ENCODE measurements at regions not wholly inside any gene's neighbourhood (a gene's known extent, or its start where the extent isn't known, plus 50 kb on each side); places are given as distances from the start of the nearest gene placed in this dataset.

DNA sequence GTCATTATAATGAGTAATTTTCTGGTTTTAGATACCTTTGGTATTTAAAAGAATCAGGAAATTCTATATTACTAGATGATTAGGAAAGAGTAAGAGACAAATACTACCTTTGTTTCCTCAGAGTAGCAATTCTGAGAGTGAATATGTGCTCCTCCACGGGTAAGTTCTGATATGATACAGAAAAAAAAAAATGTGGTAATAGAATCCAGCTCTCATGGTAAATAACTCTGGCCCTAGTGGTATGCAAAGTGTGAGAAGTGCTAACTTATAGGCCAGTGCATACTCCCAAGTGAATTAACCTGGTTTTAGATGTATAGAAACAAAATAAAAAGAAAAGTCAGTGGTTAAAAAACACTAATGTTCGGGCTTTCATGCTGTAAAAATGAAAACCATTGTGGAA lies 512.6 kb upstream of the SEMA3D start:
- FAIRE-seq, result no peak
- ChIA-PET POLR2A (no interaction called here), CTCF (interaction anchor here (0.6 kb wide), 1 partner anchor 1769 kb away, joined by 3 read pairs; no protein-coding TSS in a partner anchor)
- Histone ChIP-seq H3K4me3 (no peak overlapping the region), H3K4me2 (no peak overlapping the region), H3K9me3 (no peaks in the 10 kb centered on the region), H3K4me1 (peaks cover 26% of the 10 kb centered on the region), H3K27ac (no peak overlapping the region)
- 83% methylated on average over 2 of the region's 2 CpGs for WGBS (ENCODE audit: missing lambda C conversion rate)
- TF ChIP-seq EHF (CRISPR knock-in tag; IDR thresholded peaks at IDR 0.05), result no peak
- TF ChIP-seq GATA3 (IDR thresholded peaks at IDR 0.05; ENCODE audit: borderline replicate concordance), result no peak
- no peak for TF ChIP-seq TFCP2L1 (CRISPR knock-in tag; IDR thresholded peaks at IDR 0.05)
- no peak for TF ChIP-seq RAD21 (conservative IDR thresholded peaks at IDR 0.05 in 1 of 2, IDR thresholded peaks at IDR 0.05 in 1 of 2)
- no peak for TF ChIP-seq HEYL (CRISPR knock-in tag; IDR thresholded peaks at IDR 0.05)
- TF ChIP-seq, protein P1, sequence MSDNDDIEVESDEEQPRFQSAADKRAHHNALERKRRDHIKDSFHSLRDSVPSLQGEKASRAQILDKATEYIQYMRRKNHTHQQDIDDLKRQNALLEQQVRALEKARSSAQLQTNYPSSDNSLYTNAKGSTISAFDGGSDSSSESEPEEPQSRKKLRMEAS (IDR thresholded peaks at IDR 0.05), result no peak
- no peak for TF ChIP-seq JUN (IDR thresholded peaks at IDR 0.05)
- no peak for TF ChIP-seq EP300 (IDR thresholded peaks at IDR 0.05)
- no peak for TF ChIP-seq CHD4 (IDR thresholded peaks at IDR 0.05; ENCODE audit: borderline replicate concordance)
- TF ChIP-seq RCOR1 (IDR thresholded peaks at IDR 0.05; ENCODE audit: low read depth, low read length), result no peak
- no peak for TF ChIP-seq KDM5A (IDR thresholded peaks at IDR 0.05)
- no peak for ATAC-seq
- DNase-seq (ENCODE audit: low read depth in 1 of 2, low spot score in 1 of 2), result no peak

DNA sequence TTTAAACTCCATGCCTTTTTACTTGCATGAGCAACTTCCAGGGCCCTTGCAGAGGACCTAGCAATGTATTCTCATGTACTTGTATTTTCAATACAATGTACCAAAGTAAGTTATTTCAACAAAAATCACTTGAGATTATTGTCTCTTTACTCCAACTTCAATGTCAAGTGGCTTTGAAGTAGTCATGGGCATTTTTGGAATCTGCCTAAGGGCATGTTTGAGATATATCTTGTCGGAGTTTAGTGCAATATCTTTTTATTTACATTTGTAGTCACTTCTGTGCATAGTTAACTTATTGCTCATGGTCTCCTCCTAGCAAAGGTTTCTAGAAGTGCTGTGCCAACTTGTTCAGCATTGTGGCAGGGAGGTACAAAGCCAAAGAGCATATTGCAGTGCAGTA lies 508.7 kb upstream of the SEMA3D start:
- ATAC-seq, result peak; percentile 99
- FAIRE-seq, result peak; percentile 83
- TF ChIP-seq FOSB (CRISPR knock-in tag; IDR thresholded peaks at IDR 0.05), result no peak
- peak; percentile 90 for TF ChIP-seq JUNB (IDR thresholded peaks at IDR 0.05)
- TF ChIP-seq CEBPB (IDR thresholded peaks at IDR 0.05), result peak; percentile 60 to 80
- TF ChIP-seq EP300 (IDR thresholded peaks at IDR 0.05), result peak; percentile 69 to 73; a peak in 3 of 5 replicates
- TF ChIP-seq RAD21 (conservative IDR thresholded peaks at IDR 0.05 in 1 of 2, IDR thresholded peaks at IDR 0.05 in 1 of 2), result peak; percentile 28 to 58
- no peak for TF ChIP-seq ZSCAN20 (CRISPR knock-in tag; IDR thresholded peaks at IDR 0.05)
- no peak for TF ChIP-seq ZFP36 (IDR thresholded peaks at IDR 0.05; ENCODE audit: borderline replicate concordance, partially characterized antibody)
- TF ChIP-seq, protein P2, sequence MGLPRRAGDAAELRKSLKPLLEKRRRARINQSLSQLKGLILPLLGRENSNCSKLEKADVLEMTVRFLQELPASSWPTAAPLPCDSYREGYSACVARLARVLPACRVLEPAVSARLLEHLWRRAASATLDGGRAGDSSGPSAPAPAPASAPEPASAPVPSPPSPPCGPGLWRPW (IDR thresholded peaks at IDR 0.05), result no peak
- peak; percentile 39; the same call in 1 of the 3 replicates for TF ChIP-seq SMC3 (IDR thresholded peaks at IDR 0.05)
- TF ChIP-seq HOXB5 (CRISPR knock-in tag; IDR thresholded peaks at IDR 0.05), result no peak
- TF ChIP-seq FOSL2 (IDR thresholded peaks at IDR 0.05), result peak; percentile 80
- peak; percentile 82 for TF ChIP-seq FOSL2 (CRISPR knock-in tag; IDR thresholded peaks at IDR 0.05)
- TF ChIP-seq FOXS1 (CRISPR knock-in tag; IDR thresholded peaks at IDR 0.05), result no peak
- TF ChIP-seq CHD2 (IDR thresholded peaks at IDR 0.05; ENCODE audit: low read length, partially characterized antibody), result no peak
- TF ChIP-seq, protein P3, sequence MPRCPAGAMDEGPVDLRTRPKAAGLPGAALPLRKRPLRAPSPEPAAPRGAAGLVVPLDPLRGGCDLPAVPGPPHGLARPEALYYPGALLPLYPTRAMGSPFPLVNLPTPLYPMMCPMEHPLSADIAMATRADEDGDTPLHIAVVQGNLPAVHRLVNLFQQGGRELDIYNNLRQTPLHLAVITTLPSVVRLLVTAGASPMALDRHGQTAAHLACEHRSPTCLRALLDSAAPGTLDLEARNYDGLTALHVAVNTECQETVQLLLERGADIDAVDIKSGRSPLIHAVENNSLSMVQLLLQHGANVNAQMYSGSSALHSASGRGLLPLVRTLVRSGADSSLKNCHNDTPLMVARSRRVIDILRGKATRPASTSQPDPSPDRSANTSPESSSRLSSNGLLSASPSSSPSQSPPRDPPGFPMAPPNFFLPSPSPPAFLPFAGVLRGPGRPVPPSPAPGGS (IDR thresholded peaks at IDR 0.05), result peak; percentile 61; the same call in 1 of the 3 replicates
- TF ChIP-seq, protein P1 (IDR thresholded peaks at IDR 0.05), result peak; percentile 52
- peak; percentile 69 to 89 for TF ChIP-seq JUN (IDR thresholded peaks at IDR 0.05)
- peak; percentile 89 for TF ChIP-seq GATA3 (IDR thresholded peaks at IDR 0.05; ENCODE audit: borderline replicate concordance)
- H3K27ac ChIP-seq, result peak overlapping the region; percentile 64 to 73; a peak in 5 of 6 replicates
- H3K4me2 ChIP-seq, result peak overlapping the region; percentile 62
- POLR2A ChIA-PET, result interaction anchor here (2.0 kb wide), 1 partner anchor 25 kb away, joined by 7 read pairs; no protein-coding TSS in a partner anchor
- no peaks in the 10 kb centered on the region for H3K9me3 ChIP-seq
- WGBS (ENCODE audit: missing lambda C conversion rate), result 0% methylated on average over 1 of the region's 1 CpG
- no peak overlapping the region for H3K4me3 ChIP-seq
- peak; percentile 25 to 79 for DNase-seq (ENCODE audit: low read depth in 1 of 2, low spot score in 1 of 2)
- CTCF ChIA-PET, result interaction anchor here (1.0 kb wide), 1 partner anchor 54 kb away, joined by 3 read pairs; no protein-coding TSS in a partner anchor
- peaks cover 32% of the 10 kb centered on the region for H3K4me1 ChIP-seq

DNA sequence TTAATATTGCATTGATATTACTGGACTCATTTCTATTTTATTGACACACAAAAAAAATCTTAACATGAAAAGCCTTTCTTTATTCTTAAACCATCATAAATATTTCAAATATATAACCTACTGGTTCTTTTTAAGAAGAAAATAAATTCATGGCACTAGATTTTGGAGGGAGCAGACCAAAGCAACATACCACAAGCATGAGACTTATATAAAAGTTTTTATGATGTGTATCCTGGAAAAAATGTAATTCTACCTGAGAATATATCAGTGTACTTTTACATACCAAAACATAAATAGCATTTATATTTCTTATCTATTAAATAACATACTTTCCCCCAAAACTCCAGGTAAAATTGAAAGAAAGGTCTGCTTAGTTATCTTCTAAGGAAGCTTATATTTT lies 508.2 kb upstream of the SEMA3D start:
- peaks cover 32% of the 10 kb centered on the region for H3K4me1 ChIP-seq
- CTCF ChIA-PET, result no interaction called here
- POLR2A ChIA-PET, result interaction anchor here (2.0 kb wide), 1 partner anchor 25 kb away, joined by 7 read pairs; no protein-coding TSS in a partner anchor
- H3K9me3 ChIP-seq, result no peaks in the 10 kb centered on the region
- FAIRE-seq, result no peak
- no peak for ATAC-seq
- H3K4me3 ChIP-seq, result no peak overlapping the region
- TF ChIP-seq RCOR1 (IDR thresholded peaks at IDR 0.05; ENCODE audit: low read depth, low read length), result no peak
- TF ChIP-seq FOSB (CRISPR knock-in tag; IDR thresholded peaks at IDR 0.05), result no peak
- no peak for TF ChIP-seq PHF8 (IDR thresholded peaks at IDR 0.05; ENCODE audit: borderline replicate concordance, low read depth)
- TF ChIP-seq, protein P3 (IDR thresholded peaks at IDR 0.05), result no peak
- TF ChIP-seq EP300 (IDR thresholded peaks at IDR 0.05), result no peak
- no peak for TF ChIP-seq GATA3 (IDR thresholded peaks at IDR 0.05; ENCODE audit: borderline replicate concordance)
- no peak for TF ChIP-seq MAZ (IDR thresholded peaks at IDR 0.05; ENCODE audit: borderline replicate concordance, low read depth, low read length)
- no peak for TF ChIP-seq CBX8 (IDR thresholded peaks at IDR 0.05)
- TF ChIP-seq EHMT2 (IDR thresholded peaks at IDR 0.05; ENCODE audit: low read depth), result no peak
- no peak for TF ChIP-seq EHF (CRISPR knock-in tag; IDR thresholded peaks at IDR 0.05)
- TF ChIP-seq, protein P4, sequence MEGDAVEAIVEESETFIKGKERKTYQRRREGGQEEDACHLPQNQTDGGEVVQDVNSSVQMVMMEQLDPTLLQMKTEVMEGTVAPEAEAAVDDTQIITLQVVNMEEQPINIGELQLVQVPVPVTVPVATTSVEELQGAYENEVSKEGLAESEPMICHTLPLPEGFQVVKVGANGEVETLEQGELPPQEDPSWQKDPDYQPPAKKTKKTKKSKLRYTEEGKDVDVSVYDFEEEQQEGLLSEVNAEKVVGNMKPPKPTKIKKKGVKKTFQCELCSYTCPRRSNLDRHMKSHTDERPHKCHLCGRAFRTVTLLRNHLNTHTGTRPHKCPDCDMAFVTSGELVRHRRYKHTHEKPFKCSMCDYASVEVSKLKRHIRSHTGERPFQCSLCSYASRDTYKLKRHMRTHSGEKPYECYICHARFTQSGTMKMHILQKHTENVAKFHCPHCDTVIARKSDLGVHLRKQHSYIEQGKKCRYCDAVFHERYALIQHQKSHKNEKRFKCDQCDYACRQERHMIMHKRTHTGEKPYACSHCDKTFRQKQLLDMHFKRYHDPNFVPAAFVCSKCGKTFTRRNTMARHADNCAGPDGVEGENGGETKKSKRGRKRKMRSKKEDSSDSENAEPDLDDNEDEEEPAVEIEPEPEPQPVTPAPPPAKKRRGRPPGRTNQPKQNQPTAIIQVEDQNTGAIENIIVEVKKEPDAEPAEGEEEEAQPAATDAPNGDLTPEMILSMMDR (IDR thresholded peaks at IDR 0.05), result no peak
- peak overlapping the region; percentile 62 for H3K4me2 ChIP-seq
- no peak for DNase-seq (ENCODE audit: low read depth in 1 of 2, low spot score in 1 of 2)
- H3K27ac ChIP-seq, result peak overlapping the region; percentile 59 to 73; a peak in 5 of 6 replicates

All from A549 (cell line).